ENCODE measurements at regions not wholly inside any gene's neighbourhood (a gene's known extent, or its start where the extent isn't known, plus 50 kb on each side); places are given as distances from the start of the nearest gene placed in this dataset.

- Mint-ChIP-seq H3K9me3 (peaks cover 9% of the 10 kb centered on the region), H3K27me3 (ENCODE audit: insufficient read depth, low read depth) (peaks cover 10% of the 10 kb centered on the region), H3K27ac (no peak overlapping the region), H3K36me3 (no peaks in the 10 kb centered on the region), H3K4me1 (peaks cover 8% of the 10 kb centered on the region), H3K4me3 (no peak overlapping the region)
- H3K79me2 ChIP-seq (ENCODE audit: low read depth), result no peaks in the 10 kb centered on the region
- H3K4me2 ChIP-seq, result no peak overlapping the region
- no peaks in the 10 kb centered on the region for H3K36me3 ChIP-seq
- no peak overlapping the region for H2AFZ ChIP-seq (replicated peaks)
- TF ChIP-seq CTCF (IDR thresholded peaks at IDR 0.05), result no peak
- TF ChIP-seq EZH2 (IDR thresholded peaks at IDR 0.05), result no peak
- TF ChIP-seq EZH2phosphoT487 (IDR thresholded peaks at IDR 0.05), result no peak
- no peaks in the 10 kb centered on the region for H3K9me3 ChIP-seq (ENCODE audit: low read depth)
- no peaks in the 10 kb centered on the region for H4K20me1 ChIP-seq (ENCODE audit: low read depth)
- H3K4me1 ChIP-seq, result peaks cover 7% of the 10 kb centered on the region
- peaks cover 4% of the 10 kb centered on the region for H3F3A ChIP-seq (ENCODE audit: low read depth)
- no peak overlapping the region for H3K27ac ChIP-seq
- H3K27me3 ChIP-seq, result no peaks in the 10 kb centered on the region
- no peak overlapping the region for H3K9ac ChIP-seq
- no peak for DNase-seq (ENCODE audit: low spot score)
- no peak overlapping the region for H3K4me3 ChIP-seq
Observed at GRCh38 chr4:186018784-186019183, 50.2 kb upstream of the TLR3 start.

Measured in neural progenitor cell (in vitro differentiated cells).